Loucy (cell line): ENCODE measurements at regions not wholly inside any gene's neighbourhood (a gene's known extent, or its start where the extent isn't known, plus 50 kb on each side); places are given as distances from the start of the nearest gene placed in this dataset.

Experiments used
- CTCF ChIP-seq: fragments of 200-600 bp; sonication (generic); conservative IDR thresholded peaks from 2 replicates; pipeline ENCODE4 v1.5.1; 2014; ENCODE audit warnings: mild to moderate bottlenecking, antibody characterized with exemption, low read length
- EZH2phosphoT487 ChIP-seq: fragments of 200-600 bp; IDR thresholded peaks from 2 replicates; pipeline ENCODE4 v1.6.1; 2018; ENCODE audit warnings: antibody characterized with exemption, mild to moderate bottlenecking, moderate library complexity, borderline replicate concordance

GRCh38 chr1:2935751-2936390 lies 85.4 kb upstream of the ACTRT2 start:
- TF ChIP-seq CTCF, result no peak
- TF ChIP-seq EZH2phosphoT487, result no peak
